K562 (cell line): ENCODE measurements at regions not wholly inside any gene's neighbourhood (a gene's known extent, or its start where the extent isn't known, plus 50 kb on each side); places are given as distances from the start of the nearest gene placed in this dataset.

Experiments
- ATAC-seq: fragments of 200-7000 bp; cut with Tn5 transposase; 3 replicates; pipeline ENCODE4 v1.9.1; 2020; ENCODE audit warnings: moderate library complexity
- BruUV-seq: library from RNA; stranded (reverse); fragments of 400-500 nt; replicated peaks from 2 replicates; lab custom pipeline; 2021; lab: Mats Ljungman, UMichigan
- CTCF ChIA-PET: fragments of 300-600 bp; formaldehyde crosslinking; extraction: SDS; loops from one replicate; lab custom pipeline; 2021; ENCODE audit warnings: low intra/inter-chr PET ratio; lab: Yijun Ruan, JAX
- POLR2A ChIA-PET: fragments of 300-600, 350-650 bp; sonication (Branson Sonifier 250); formaldehyde crosslinking; extraction: SDS; loops from one replicate; lab custom pipeline; 2021; ENCODE audit warnings: antibody characterized with exemption, inconsistent platforms; lab: Yijun Ruan, JAX
- DNase-seq, 4 experiments: peaks; one replicate each; pipeline versions ENCODE4 v3.0.0 to v3.0.0-alpha.2; 2011 to 2018; ENCODE audit warnings: low spot score in 3 of 4, mixed read lengths in 3 of 4; ENCODE audit errors: extremely low read depth in 1 of 4
- FAIRE-seq: peaks from 2 replicates; lab custom pipeline; 2011; peaks lifted over from hg19 to GRCh38; lab: Jason Lieb, UNC
- H2AFZ ChIP-seq: 2 replicates; pipeline ENCODE4 v1.6.0; 2011; ENCODE audit warnings: low read depth, low read length, control low read depth, inconsistent platforms
- H3K27ac ChIP-seq: fragments of 200-600 bp; 3 replicates; pipeline ENCODE4 v1.8.0; 2011; ENCODE audit warnings: low read depth, mild to moderate bottlenecking, control low read depth, inconsistent platforms, low read length, moderate library complexity, mixed read lengths; ENCODE audit errors: extremely low read depth
- H3K27me3 ChIP-seq, 2 experiments: fragments of 300-600 bp in 1 of 2; 2 replicates in 1 of 2; 3 replicates in 1 of 2; pipeline versions ENCODE4 v1.6.0 to v1.8.0; 2011; ENCODE audit warnings: inconsistent platforms in 2 of 2, low read length in 2 of 2, mild to moderate bottlenecking in 1 of 2, mixed read lengths in 1 of 2, moderate library complexity in 1 of 2; ENCODE audit not compliant: control insufficient read depth in 2 of 2, insufficient read depth in 2 of 2
- H3K36me3 ChIP-seq: fragments of 300-600 bp; 3 replicates; pipeline ENCODE4 v1.8.0; 2011; ENCODE audit warnings: mild to moderate bottlenecking, low read length, inconsistent platforms; ENCODE audit not compliant: control insufficient read depth, insufficient read depth
- H3K4me1 ChIP-seq, 2 experiments: fragments of 200-600 bp in 1 of 2; replicated peaks in 1 of 2; 2 replicates in 1 of 2; 3 replicates in 1 of 2; pipeline versions ENCODE4 v1.5.1 to v1.8.0; 2011; ENCODE audit warnings: inconsistent platforms in 2 of 2, low read length in 2 of 2, mild to moderate bottlenecking in 1 of 2, mixed read lengths in 1 of 2, moderate library complexity in 1 of 2; ENCODE audit not compliant: control insufficient read depth in 2 of 2, insufficient read depth in 2 of 2
- H3K4me2 ChIP-seq: 2 replicates; pipeline ENCODE4 v1.6.1; 2011; ENCODE audit warnings: low read length, control low read depth, inconsistent platforms, mixed read lengths; ENCODE audit not compliant: insufficient read depth
- H3K4me3 ChIP-seq: fragments of 200-600 bp; sonication (generic), shearing (Covaris generic); 2 replicates; pipeline ENCODE4 v1.5.1; 2016; ENCODE audit warnings: control low read depth, inconsistent platforms
- H3K79me2 ChIP-seq: fragments of 200-600 bp; 3 replicates; pipeline ENCODE4 v1.8.0; 2011; ENCODE audit warnings: low read length, inconsistent platforms; ENCODE audit not compliant: control insufficient read depth, insufficient read depth
- H3K9ac ChIP-seq, 2 experiments: 2 replicates each; pipeline versions ENCODE4 v1.6.0 to v1.6.1; 2011; ENCODE audit warnings: low read depth in 2 of 2, low read length in 2 of 2, control low read depth in 1 of 2, inconsistent platforms in 1 of 2, mild to moderate bottlenecking in 1 of 2, mixed read lengths in 1 of 2; ENCODE audit not compliant: insufficient read depth in 1 of 2
- H3K9me1 ChIP-seq: one replicate; pipeline ENCODE4 v1.6.0; 2011; ENCODE audit warnings: inconsistent platforms, mild to moderate bottlenecking, low read length, moderate library complexity; ENCODE audit not compliant: control insufficient read depth, insufficient read depth
- H3K9me3 ChIP-seq: replicated peaks from 2 replicates; pipeline ENCODE4 v1.5.1; 2011; ENCODE audit warnings: low read depth, low read length, inconsistent platforms; ENCODE audit not compliant: control insufficient read depth, insufficient read depth
- H4K20me1 ChIP-seq: replicated peaks from 2 replicates; pipeline ENCODE4 v1.6.1; 2011; ENCODE audit warnings: low read length, inconsistent platforms, mixed read lengths; ENCODE audit not compliant: control insufficient read depth, insufficient read depth
- FOXP1 ChIP-seq: sonication (generic); formaldehyde crosslinking; IDR thresholded peaks from 2 replicates; pipeline ENCODE4 v1.8.0; 2022; ENCODE audit warnings: mild to moderate bottlenecking, missing genetic modification reagents
- MYBL2 ChIP-seq, 2 experiments: fragments of 450-650 bp in 1 of 2; sonication (generic) in 1 of 2; formaldehyde crosslinking in 1 of 2; IDR thresholded peaks; 2 replicates each; pipeline versions ENCODE4 v1.6.1 to v1.8.1; 2017 to 2022; ENCODE audit warnings: borderline replicate concordance in 1 of 2, inconsistent platforms in 1 of 2, low read depth in 1 of 2, mild to moderate bottlenecking in 1 of 2, missing genetic modification reagents in 1 of 2, moderate library complexity in 1 of 2
- PRMT5 ChIP-seq: sonication (generic); formaldehyde crosslinking; IDR thresholded peaks from 2 replicates; pipeline ENCODE4 v1.5.0; 2020; ENCODE audit warnings: missing genetic modification reagents
- PURB ChIP-seq: sonication (generic); formaldehyde crosslinking; IDR thresholded peaks from 2 replicates; pipeline ENCODE4 v1.9.0; 2021; ENCODE audit warnings: low read depth, mild to moderate bottlenecking, missing genetic modification reagents
- SMARCA4 ChIP-seq: fragments of 450-650 bp; IDR thresholded peaks from 2 replicates; pipeline ENCODE4 v1.6.1; 2016
- ZNF354B ChIP-seq: fragments of 250-450 bp; sonication (Bioruptor Pico); IDR thresholded peaks from 2 replicates; pipeline ENCODE4 v1.4.0; 2020
- WGBS: fragments of 100-300 bp; shearing (Covaris generic); methylation state at CpG from one replicate; pipeline ENCODE4 v1.1.6; 2016; ENCODE audit warnings: low coverage, mixed read lengths; ENCODE audit not compliant: insufficient coverage; ENCODE audit errors: missing lambda C conversion rate; 5-methylcytosine and 5-hydroxymethylcytosine counted together
- in situ Hi-C: fragments of 300-500 bp; cut with MboI; formaldehyde crosslinking; loops from 4 replicates; pipeline ENCODE4 v1.15.0; 2018; ENCODE audit warnings: inconsistent platforms, mixed read lengths
- intact Hi-C: fragments of 100-400 bp; cut with micrococcal nuclease; formaldehyde crosslinking; loops from 2 replicates; pipeline ENCODE4 v1.14.2; 2022
- TF ChIP-seq, protein P1 (sequence below), 2 experiments: fragments of 450-650 bp in 1 of 2; IDR thresholded peaks; 2 replicates each; pipeline ENCODE4 v1.6.1; 2011 to 2017; ENCODE audit warnings: low read depth in 2 of 2, antibody characterized with exemption in 1 of 2, borderline replicate concordance in 1 of 2, low read length in 1 of 2, mild to moderate bottlenecking in 1 of 2, mixed read lengths in 1 of 2; ENCODE audit not compliant: control insufficient read depth in 1 of 2
- TF ChIP-seq, protein P2 (sequence below): sonication (generic); formaldehyde crosslinking; IDR thresholded peaks from 2 replicates; pipeline ENCODE4 v1.8.0; 2022; ENCODE audit warnings: mild to moderate bottlenecking, missing genetic modification reagents
- TF ChIP-seq, protein P3 (sequence below): fragments of 450-650 bp; IDR thresholded peaks from 2 replicates; pipeline ENCODE4 v1.6.1; 2016; ENCODE audit warnings: borderline replicate concordance
- TF ChIP-seq, protein P4 (sequence below): sonication (generic); formaldehyde crosslinking; IDR thresholded peaks from 2 replicates; pipeline ENCODE4 v1.8.0; 2022; ENCODE audit warnings: mild to moderate bottlenecking, missing genetic modification reagents
- TF ChIP-seq, protein P5 (sequence below): fragments of 250-450 bp; sonication (Bioruptor Pico); IDR thresholded peaks from 2 replicates; pipeline ENCODE4 v1.8.0; 2021; ENCODE audit warnings: mild to moderate bottlenecking, moderate library complexity
- TF ChIP-seq, protein P6 (sequence below): fragments of 450-650 bp; IDR thresholded peaks from 2 replicates; pipeline ENCODE4 v1.7.0; 2016; ENCODE audit warnings: borderline replicate concordance

DNA sequence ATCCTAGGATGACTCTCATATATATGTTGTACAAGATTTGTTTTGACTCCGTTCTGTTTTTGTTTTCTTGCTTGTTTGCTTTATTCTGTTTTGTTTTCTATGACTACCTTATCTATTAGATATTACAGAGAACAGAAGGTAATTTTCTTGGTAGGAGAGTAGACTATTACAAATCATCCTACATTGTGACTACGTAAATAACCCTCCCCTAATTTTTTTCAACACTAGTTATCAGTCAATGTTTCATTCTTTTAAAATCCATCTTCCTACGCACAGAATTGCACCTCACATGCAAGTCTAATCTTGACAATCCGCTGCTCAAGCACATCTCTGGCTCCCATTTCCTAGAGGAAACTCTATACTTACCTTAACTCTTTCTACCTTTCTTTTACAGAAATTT lies 792.3 kb upstream of the PIK3C3 start:
- Histone ChIP-seq H3K9me3 (no peaks in the 10 kb centered on the region; the same call in 1 of the 2 replicates), H2AFZ (no peak overlapping the region), H3K79me2 (no peaks in the 10 kb centered on the region), H3K36me3 (no peaks in the 10 kb centered on the region), H3K9me1 (no peaks in the 10 kb centered on the region), H3K9ac (no peak overlapping the region), H3K27ac (no peak overlapping the region), H3K4me3 (no peak overlapping the region), H3K4me1 (no peaks in the 10 kb centered on the region), H4K20me1 (no peaks in the 10 kb centered on the region), H3K4me2 (no peak overlapping the region), H3K27me3 (no peaks in the 10 kb centered on the region)
- ChIA-PET POLR2A (no interaction called here), CTCF (no interaction called here)
- BruUV-seq, result no TSS peak
- in situ Hi-C loops, result no loop called here
- FAIRE-seq, result no peak
- DNase-seq, result no peak
- intact Hi-C loops, result no loop called here
- no peak for ATAC-seq
- WGBS, result 2% methylated on average over 4 of the region's 4 CpGs
- TF ChIP-seq SMARCA4 (no peak), FOXP1 (CRISPR knock-in tag) (no peak), PURB (no peak), ZNF354B (CRISPR knock-in tag) (no peak), PRMT5 (CRISPR knock-in tag) (no peak), MYBL2 (IDR thresholded peaks at IDR 0.05; ENCODE audit: low read depth) (no peak), MYBL2 (CRISPR knock-in tag; IDR thresholded peaks at IDR 0.05; ENCODE audit: borderline replicate concordance) (no peak)
- TF ChIP-seq, protein P1, sequence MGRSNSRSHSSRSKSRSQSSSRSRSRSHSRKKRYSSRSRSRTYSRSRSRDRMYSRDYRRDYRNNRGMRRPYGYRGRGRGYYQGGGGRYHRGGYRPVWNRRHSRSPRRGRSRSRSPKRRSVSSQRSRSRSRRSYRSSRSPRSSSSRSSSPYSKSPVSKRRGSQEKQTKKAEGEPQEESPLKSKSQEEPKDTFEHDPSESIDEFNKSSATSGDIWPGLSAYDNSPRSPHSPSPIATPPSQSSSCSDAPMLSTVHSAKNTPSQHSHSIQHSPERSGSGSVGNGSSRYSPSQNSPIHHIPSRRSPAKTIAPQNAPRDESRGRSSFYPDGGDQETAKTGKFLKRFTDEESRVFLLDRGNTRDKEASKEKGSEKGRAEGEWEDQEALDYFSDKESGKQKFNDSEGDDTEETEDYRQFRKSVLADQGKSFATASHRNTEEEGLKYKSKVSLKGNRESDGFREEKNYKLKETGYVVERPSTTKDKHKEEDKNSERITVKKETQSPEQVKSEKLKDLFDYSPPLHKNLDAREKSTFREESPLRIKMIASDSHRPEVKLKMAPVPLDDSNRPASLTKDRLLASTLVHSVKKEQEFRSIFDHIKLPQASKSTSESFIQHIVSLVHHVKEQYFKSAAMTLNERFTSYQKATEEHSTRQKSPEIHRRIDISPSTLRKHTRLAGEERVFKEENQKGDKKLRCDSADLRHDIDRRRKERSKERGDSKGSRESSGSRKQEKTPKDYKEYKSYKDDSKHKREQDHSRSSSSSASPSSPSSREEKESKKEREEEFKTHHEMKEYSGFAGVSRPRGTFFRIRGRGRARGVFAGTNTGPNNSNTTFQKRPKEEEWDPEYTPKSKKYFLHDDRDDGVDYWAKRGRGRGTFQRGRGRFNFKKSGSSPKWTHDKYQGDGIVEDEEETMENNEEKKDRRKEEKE (IDR thresholded peaks at IDR 0.05; ENCODE audit: borderline replicate concordance in 1 of 2, control insufficient read depth in 1 of 2, low read depth in 2 of 2, low read length in 1 of 2), result no peak
- TF ChIP-seq, protein P2, sequence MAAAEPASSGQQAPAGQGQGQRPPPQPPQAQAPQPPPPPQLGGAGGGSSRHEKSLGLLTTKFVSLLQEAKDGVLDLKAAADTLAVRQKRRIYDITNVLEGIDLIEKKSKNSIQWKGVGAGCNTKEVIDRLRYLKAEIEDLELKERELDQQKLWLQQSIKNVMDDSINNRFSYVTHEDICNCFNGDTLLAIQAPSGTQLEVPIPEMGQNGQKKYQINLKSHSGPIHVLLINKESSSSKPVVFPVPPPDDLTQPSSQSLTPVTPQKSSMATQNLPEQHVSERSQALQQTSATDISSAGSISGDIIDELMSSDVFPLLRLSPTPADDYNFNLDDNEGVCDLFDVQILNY (CRISPR knock-in tag), result no peak
- TF ChIP-seq, protein P3, sequence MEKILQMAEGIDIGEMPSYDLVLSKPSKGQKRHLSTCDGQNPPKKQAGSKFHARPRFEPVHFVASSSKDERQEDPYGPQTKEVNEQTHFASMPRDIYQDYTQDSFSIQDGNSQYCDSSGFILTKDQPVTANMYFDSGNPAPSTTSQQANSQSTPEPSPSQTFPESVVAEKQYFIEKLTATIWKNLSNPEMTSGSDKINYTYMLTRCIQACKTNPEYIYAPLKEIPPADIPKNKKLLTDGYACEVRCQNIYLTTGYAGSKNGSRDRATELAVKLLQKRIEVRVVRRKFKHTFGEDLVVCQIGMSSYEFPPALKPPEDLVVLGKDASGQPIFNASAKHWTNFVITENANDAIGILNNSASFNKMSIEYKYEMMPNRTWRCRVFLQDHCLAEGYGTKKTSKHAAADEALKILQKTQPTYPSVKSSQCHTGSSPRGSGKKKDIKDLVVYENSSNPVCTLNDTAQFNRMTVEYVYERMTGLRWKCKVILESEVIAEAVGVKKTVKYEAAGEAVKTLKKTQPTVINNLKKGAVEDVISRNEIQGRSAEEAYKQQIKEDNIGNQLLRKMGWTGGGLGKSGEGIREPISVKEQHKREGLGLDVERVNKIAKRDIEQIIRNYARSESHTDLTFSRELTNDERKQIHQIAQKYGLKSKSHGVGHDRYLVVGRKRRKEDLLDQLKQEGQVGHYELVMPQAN, result no peak
- TF ChIP-seq, protein P4, sequence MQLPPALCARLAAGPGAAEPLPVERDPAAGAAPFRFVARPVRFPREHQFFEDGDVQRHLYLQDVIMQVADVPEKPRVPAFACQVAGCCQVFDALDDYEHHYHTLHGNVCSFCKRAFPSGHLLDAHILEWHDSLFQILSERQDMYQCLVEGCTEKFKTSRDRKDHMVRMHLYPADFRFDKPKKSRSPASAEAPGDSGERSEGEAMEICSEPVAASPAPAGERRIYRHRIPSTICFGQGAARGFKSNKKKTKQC, result no peak
- TF ChIP-seq, protein P5, sequence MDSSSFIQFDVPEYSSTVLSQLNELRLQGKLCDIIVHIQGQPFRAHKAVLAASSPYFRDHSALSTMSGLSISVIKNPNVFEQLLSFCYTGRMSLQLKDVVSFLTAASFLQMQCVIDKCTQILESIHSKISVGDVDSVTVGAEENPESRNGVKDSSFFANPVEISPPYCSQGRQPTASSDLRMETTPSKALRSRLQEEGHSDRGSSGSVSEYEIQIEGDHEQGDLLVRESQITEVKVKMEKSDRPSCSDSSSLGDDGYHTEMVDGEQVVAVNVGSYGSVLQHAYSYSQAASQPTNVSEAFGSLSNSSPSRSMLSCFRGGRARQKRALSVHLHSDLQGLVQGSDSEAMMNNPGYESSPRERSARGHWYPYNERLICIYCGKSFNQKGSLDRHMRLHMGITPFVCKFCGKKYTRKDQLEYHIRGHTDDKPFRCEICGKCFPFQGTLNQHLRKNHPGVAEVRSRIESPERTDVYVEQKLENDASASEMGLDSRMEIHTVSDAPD (CRISPR knock-in tag), result no peak
- TF ChIP-seq, protein P6, sequence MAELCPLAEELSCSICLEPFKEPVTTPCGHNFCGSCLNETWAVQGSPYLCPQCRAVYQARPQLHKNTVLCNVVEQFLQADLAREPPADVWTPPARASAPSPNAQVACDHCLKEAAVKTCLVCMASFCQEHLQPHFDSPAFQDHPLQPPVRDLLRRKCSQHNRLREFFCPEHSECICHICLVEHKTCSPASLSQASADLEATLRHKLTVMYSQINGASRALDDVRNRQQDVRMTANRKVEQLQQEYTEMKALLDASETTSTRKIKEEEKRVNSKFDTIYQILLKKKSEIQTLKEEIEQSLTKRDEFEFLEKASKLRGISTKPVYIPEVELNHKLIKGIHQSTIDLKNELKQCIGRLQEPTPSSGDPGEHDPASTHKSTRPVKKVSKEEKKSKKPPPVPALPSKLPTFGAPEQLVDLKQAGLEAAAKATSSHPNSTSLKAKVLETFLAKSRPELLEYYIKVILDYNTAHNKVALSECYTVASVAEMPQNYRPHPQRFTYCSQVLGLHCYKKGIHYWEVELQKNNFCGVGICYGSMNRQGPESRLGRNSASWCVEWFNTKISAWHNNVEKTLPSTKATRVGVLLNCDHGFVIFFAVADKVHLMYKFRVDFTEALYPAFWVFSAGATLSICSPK, result no peak
